Middle frontal gyrus (tissue), 1 donor: ENCODE measurements at regions not wholly inside any gene's neighbourhood (a gene's known extent, or its start where the extent isn't known, plus 50 kb on each side); places are given as distances from the start of the nearest gene placed in this dataset.
"Not testable (repeated sequence)": the region's sequence is repeated elsewhere in the genome, so short reads cannot be mapped to it uniquely, and the experiment has no call there.

ENCODE experiments used
- DNase-seq: peaks from one replicate; pipeline ENCODE4 v3.0.0-alpha.2; 2015; ENCODE audit warnings: low spot score; ENCODE audit errors: extremely low spot score

GRCh38 chr2:16092861-16093638 is 152.7 kb downstream of the MYCN start:
- DNase-seq, result no peak

- no peak for DNase-seq
These were observed 151.4 kb downstream of the MYCN start for GRCh38 chr2:16091576-16092282.

- no peak for DNase-seq
These were observed 150.6 kb downstream of the MYCN start for GRCh38 chr2:16090650-16091575.

- not testable (repeated sequence) for DNase-seq
These were observed 149.1 kb downstream of the MYCN start for GRCh38 chr2:16089491-16089890.

- DNase-seq, result no peak
These were observed 148.4 kb downstream of the MYCN start for GRCh38 chr2:16088802-16089112.

- DNase-seq, result no peak
These were observed 147.9 kb downstream of the MYCN start for GRCh38 chr2:16088035-16088801.

- DNase-seq, result not testable (repeated sequence)
These were observed 145.8 kb downstream of the MYCN start for GRCh38 chr2:16086136-16086535.

GRCh38 chr2:16085073-16085472 is 144.7 kb downstream of the MYCN start:
- DNase-seq, result no peak

- no peak for DNase-seq
These were observed 143.9 kb downstream of the MYCN start for GRCh38 chr2:16084274-16084673.

- DNase-seq, result no peak
These were observed 141.9 kb downstream of the MYCN start for GRCh38 chr2:16082276-16082675.

GRCh38 chr2:16081316-16082200 is 141.2 kb downstream of the MYCN start:
- no peak for DNase-seq

GRCh38 chr2:16080516-16080915 is 140.2 kb downstream of the MYCN start:
- no peak for DNase-seq

GRCh38 chr2:16080071-16080470 is 139.7 kb downstream of the MYCN start:
- DNase-seq, result no peak

GRCh38 chr2:16079637-16080036 is 139.3 kb downstream of the MYCN start:
- no peak for DNase-seq

GRCh38 chr2:16077601-16078000 is 137.3 kb downstream of the MYCN start:
- no peak for DNase-seq

- no peak for DNase-seq
These were observed 136.6 kb downstream of the MYCN start for GRCh38 chr2:16076911-16077310.

- no peak for DNase-seq
These were observed 135.0 kb downstream of the MYCN start for GRCh38 chr2:16075045-16076012.

- DNase-seq, result no peak
These were observed 133.6 kb downstream of the MYCN start for GRCh38 chr2:16073921-16074425.

GRCh38 chr2:16073471-16073870 is 133.1 kb downstream of the MYCN start:
- no peak for DNase-seq
